Parathyroid adenoma (tissue), 2 donors: ENCODE measurements at regions not wholly inside any gene's neighbourhood (a gene's known extent, or its start where the extent isn't known, plus 50 kb on each side); places are given as distances from the start of the nearest gene placed in this dataset.

ENCODE experiments used
- H2AFZ ChIP-seq: fragments of 300-600 bp; sonication (generic); one replicate; pipeline ENCODE4 v1.7.0; 2017; ENCODE audit warnings: antibody characterized with exemption, mild to moderate bottlenecking
- H3K27ac ChIP-seq: fragments of 300-600 bp; sonication (generic); one replicate; pipeline ENCODE4 v1.7.0; 2017
- H3K27me3 ChIP-seq: fragments of 300-600 bp; sonication (generic); one replicate; pipeline ENCODE4 v1.7.0; 2017; ENCODE audit warnings: low read length; ENCODE audit not compliant: control insufficient read depth, insufficient read depth
- H3K36me3 ChIP-seq: fragments of 300-600 bp; sonication (generic); one replicate; pipeline ENCODE4 v1.7.0; 2017; ENCODE audit warnings: low read length; ENCODE audit not compliant: control insufficient read depth, insufficient read depth
- H3K4me1 ChIP-seq: fragments of 300-600 bp; sonication (generic); one replicate; pipeline ENCODE4 v1.7.0; 2017; ENCODE audit warnings: control low read depth
- H3K4me2 ChIP-seq: fragments of 300-600 bp; sonication (generic); one replicate; pipeline ENCODE4 v1.7.0; 2017; ENCODE audit warnings: low read length
- H3K4me3 ChIP-seq: fragments of 300-600 bp; sonication (generic); one replicate; pipeline ENCODE4 v1.7.0; 2017; ENCODE audit warnings: low read depth, low read length
- H3K79me2 ChIP-seq: fragments of 300-600 bp; sonication (generic); one replicate; pipeline ENCODE4 v1.7.0; 2017; ENCODE audit warnings: control low read depth
- H3K9ac ChIP-seq: fragments of 300-600 bp; sonication (generic); one replicate; pipeline ENCODE4 v1.7.0; 2017; ENCODE audit warnings: mild to moderate bottlenecking
- H3K9me3 ChIP-seq: fragments of 300-600 bp; sonication (generic); one replicate; pipeline ENCODE4 v1.7.0; 2017; ENCODE audit warnings: low read length; ENCODE audit not compliant: control insufficient read depth
- CTCF ChIP-seq: fragments of 300-600 bp; sonication (generic); IDR thresholded peaks from one replicate; pipeline ENCODE4 v1.7.0; 2017; ENCODE audit warnings: antibody characterized with exemption, mild to moderate bottlenecking
- donor health status: primary hyperparathyroidism.

- peaks cover 4% of the 10 kb centered on the region for H3K27me3 ChIP-seq
- no peak overlapping the region for H3K4me3 ChIP-seq
- no peak overlapping the region for H2AFZ ChIP-seq
- no peak for TF ChIP-seq CTCF
- H3K4me2 ChIP-seq: no peak overlapping the region
- H3K4me1 ChIP-seq: no peaks in the 10 kb centered on the region
- no peak overlapping the region for H3K9ac ChIP-seq
- H3K9me3 ChIP-seq: no peaks in the 10 kb centered on the region
- no peaks in the 10 kb centered on the region for H3K79me2 ChIP-seq
- no peaks in the 10 kb centered on the region for H3K36me3 ChIP-seq
- H3K27ac ChIP-seq: no peak overlapping the region
These were observed 246.9 kb downstream of the NDUFA10 start for GRCh38 chr2:239778042-239778851.

- Histone ChIP-seq H3K79me2 (no peaks in the 10 kb centered on the region), H3K4me3 (no peak overlapping the region), H2AFZ (no peak overlapping the region), H3K9me3 (no peaks in the 10 kb centered on the region), H3K4me1 (no peaks in the 10 kb centered on the region), H3K27ac (no peak overlapping the region), H3K9ac (no peak overlapping the region), H3K27me3 (peaks cover 4% of the 10 kb centered on the region), H3K36me3 (no peaks in the 10 kb centered on the region), H3K4me2 (no peak overlapping the region)
- no peak for TF ChIP-seq CTCF
These were observed 247.9 kb downstream of the NDUFA10 start for GRCh38 chr2:239777219-239777618.

GRCh38 chr2:239776436-239777005 is 248.6 kb downstream of the NDUFA10 start:
- TF ChIP-seq CTCF: no peak
- Histone ChIP-seq H3K27ac (no peak overlapping the region), H3K36me3 (no peaks in the 10 kb centered on the region)

GRCh38 chr2:239775623-239776435 is 249.3 kb downstream of the NDUFA10 start:
- Histone ChIP-seq H3K36me3 (no peaks in the 10 kb centered on the region), H3K27ac (no peak overlapping the region), H3K4me3 (no peak overlapping the region), H3K9ac (no peak overlapping the region), H3K4me1 (no peaks in the 10 kb centered on the region), H3K4me2 (no peak overlapping the region), H2AFZ (no peak overlapping the region), H3K79me2 (no peaks in the 10 kb centered on the region), H3K9me3 (no peaks in the 10 kb centered on the region), H3K27me3 (peaks cover 4% of the 10 kb centered on the region)
- no peak for TF ChIP-seq CTCF

More at GRCh38 chr2:239776436-239777005, 248.6 kb downstream of the NDUFA10 start:
- no peak overlapping the region for H2AFZ ChIP-seq
- no peak overlapping the region for H3K4me3 ChIP-seq
- no peaks in the 10 kb centered on the region for H3K79me2 ChIP-seq
- H3K4me1 ChIP-seq: no peaks in the 10 kb centered on the region
- H3K9ac ChIP-seq: no peak overlapping the region
- H3K9me3 ChIP-seq: no peaks in the 10 kb centered on the region
- no peak overlapping the region for H3K4me2 ChIP-seq
- peaks cover 4% of the 10 kb centered on the region for H3K27me3 ChIP-seq
